HL-60 (cell line): ENCODE measurements at regions not wholly inside any gene's neighbourhood (a gene's known extent, or its start where the extent isn't known, plus 50 kb on each side); places are given as distances from the start of the nearest gene placed in this dataset.

ENCODE experiments used
- DNase-seq, 2 experiments: peaks; one replicate each; pipeline ENCODE4 v3.0.0-alpha.2; 2010 to 2020; ENCODE audit warnings: low read depth in 1 of 2, low spot score in 1 of 2
- H3K27ac ChIP-seq: fragments of 250-450 bp; sonication (Bioruptor Pico); replicated peaks from 2 replicates; pipeline ENCODE4 v1.5.1; 2020; ENCODE audit warnings: mild to moderate bottlenecking, moderate library complexity
- H3K27me3 ChIP-seq: fragments of 250-450 bp; sonication (Bioruptor Pico); 2 replicates; pipeline ENCODE4 v1.5.1; 2021; ENCODE audit warnings: mild to moderate bottlenecking, moderate library complexity; ENCODE audit not compliant: insufficient read depth, poor library complexity, severe bottlenecking
- H3K4me3 ChIP-seq: replicated peaks from 2 replicates; pipeline ENCODE4 v1.5.1; 2011; ENCODE audit warnings: mild to moderate bottlenecking, control low read depth, low read length; ENCODE audit not compliant: insufficient read depth
- GABPA ChIP-seq: IDR thresholded peaks from 2 replicates; pipeline ENCODE4 v1.6.1; 2012; ENCODE audit warnings: low read depth
- POLR2AphosphoS5 ChIP-seq: IDR thresholded peaks from 2 replicates; pipeline ENCODE4 v1.6.1; 2012; ENCODE audit warnings: low read depth
- REST ChIP-seq: IDR thresholded peaks from 2 replicates; pipeline ENCODE4 v1.6.1; 2012; ENCODE audit warnings: low read depth; ENCODE audit not compliant: insufficient replicate concordance
- SPI1 ChIP-seq: IDR thresholded peaks from 2 replicates; pipeline ENCODE4 v1.6.1; 2012; ENCODE audit warnings: low read depth, mild to moderate bottlenecking, borderline replicate concordance
- TF ChIP-seq, protein P1 (sequence below): IDR thresholded peaks from one replicate; pipeline ENCODE4 v1.5.1; 2011; ENCODE audit warnings: low read length, control low read depth, inconsistent platforms; ENCODE audit not compliant: insufficient read depth

- Histone ChIP-seq H3K27ac (no peak overlapping the region), H3K4me3 (no peak overlapping the region), H3K27me3 (no peaks in the 10 kb centered on the region)
- TF ChIP-seq, protein P1, sequence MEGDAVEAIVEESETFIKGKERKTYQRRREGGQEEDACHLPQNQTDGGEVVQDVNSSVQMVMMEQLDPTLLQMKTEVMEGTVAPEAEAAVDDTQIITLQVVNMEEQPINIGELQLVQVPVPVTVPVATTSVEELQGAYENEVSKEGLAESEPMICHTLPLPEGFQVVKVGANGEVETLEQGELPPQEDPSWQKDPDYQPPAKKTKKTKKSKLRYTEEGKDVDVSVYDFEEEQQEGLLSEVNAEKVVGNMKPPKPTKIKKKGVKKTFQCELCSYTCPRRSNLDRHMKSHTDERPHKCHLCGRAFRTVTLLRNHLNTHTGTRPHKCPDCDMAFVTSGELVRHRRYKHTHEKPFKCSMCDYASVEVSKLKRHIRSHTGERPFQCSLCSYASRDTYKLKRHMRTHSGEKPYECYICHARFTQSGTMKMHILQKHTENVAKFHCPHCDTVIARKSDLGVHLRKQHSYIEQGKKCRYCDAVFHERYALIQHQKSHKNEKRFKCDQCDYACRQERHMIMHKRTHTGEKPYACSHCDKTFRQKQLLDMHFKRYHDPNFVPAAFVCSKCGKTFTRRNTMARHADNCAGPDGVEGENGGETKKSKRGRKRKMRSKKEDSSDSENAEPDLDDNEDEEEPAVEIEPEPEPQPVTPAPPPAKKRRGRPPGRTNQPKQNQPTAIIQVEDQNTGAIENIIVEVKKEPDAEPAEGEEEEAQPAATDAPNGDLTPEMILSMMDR, result no peak
- no peak for TF ChIP-seq GABPA
- no peak for TF ChIP-seq POLR2AphosphoS5
- no peak for TF ChIP-seq SPI1
- TF ChIP-seq REST, result no peak
- no peak for DNase-seq
Observed at GRCh38 chr2:67717692-67718091, 320.6 kb downstream of the ETAA1 start.

DNA sequence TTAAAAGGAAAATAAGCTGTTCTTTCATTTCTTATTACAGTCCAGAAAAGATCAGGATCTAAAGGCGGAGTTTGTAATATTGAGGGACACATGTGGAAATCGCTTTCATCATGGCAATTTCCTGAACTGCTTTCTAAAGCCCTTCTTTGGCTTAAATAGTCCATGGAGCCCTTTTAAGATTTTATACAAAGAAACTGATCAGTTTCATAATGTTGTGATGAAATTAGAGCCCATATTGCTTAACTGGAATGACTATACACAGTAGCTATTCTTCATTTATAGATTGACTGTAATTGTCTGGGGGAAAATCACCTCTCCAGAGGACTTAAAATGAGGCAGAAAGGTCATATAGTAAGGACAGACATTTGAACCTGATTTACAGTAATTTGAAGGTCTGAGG is 322.2 kb downstream of the ETAA1 start:
- DNase-seq, result no peak
- TF ChIP-seq REST, result no peak
- TF ChIP-seq, protein P1, result no peak
- no peak for TF ChIP-seq GABPA
- TF ChIP-seq SPI1, result no peak
- TF ChIP-seq POLR2AphosphoS5, result no peak
- no peak overlapping the region for H3K4me3 ChIP-seq
- H3K27ac ChIP-seq, result no peak overlapping the region
- H3K27me3 ChIP-seq, result no peaks in the 10 kb centered on the region

- Histone ChIP-seq H3K27me3 (no peaks in the 10 kb centered on the region), H3K27ac (no peak overlapping the region), H3K4me3 (no peak overlapping the region)
- DNase-seq, result no peak
- TF ChIP-seq, protein P1, result no peak
- TF ChIP-seq SPI1 (no peak), POLR2AphosphoS5 (no peak), REST (no peak), GABPA (no peak)
Observed at GRCh38 chr2:67721516-67721915, 324.4 kb downstream of the ETAA1 start.
